ENCODE measurements at regions not wholly inside any gene's neighbourhood (a gene's known extent, or its start where the extent isn't known, plus 50 kb on each side); places are given as distances from the start of the nearest gene placed in this dataset.

- no peak for DNase-seq (ENCODE audit: low read depth in 4 of 4, low spot score in 2 of 4)
Observed at GRCh38 chr6:149147938-149148718, 169.4 kb upstream of the TAB2 start.

GRCh38 chr6:149149653-149150052 is 167.9 kb upstream of the TAB2 start:
- DNase-seq (ENCODE audit: low read depth in 4 of 4, low spot score in 2 of 4): no peak

DNA sequence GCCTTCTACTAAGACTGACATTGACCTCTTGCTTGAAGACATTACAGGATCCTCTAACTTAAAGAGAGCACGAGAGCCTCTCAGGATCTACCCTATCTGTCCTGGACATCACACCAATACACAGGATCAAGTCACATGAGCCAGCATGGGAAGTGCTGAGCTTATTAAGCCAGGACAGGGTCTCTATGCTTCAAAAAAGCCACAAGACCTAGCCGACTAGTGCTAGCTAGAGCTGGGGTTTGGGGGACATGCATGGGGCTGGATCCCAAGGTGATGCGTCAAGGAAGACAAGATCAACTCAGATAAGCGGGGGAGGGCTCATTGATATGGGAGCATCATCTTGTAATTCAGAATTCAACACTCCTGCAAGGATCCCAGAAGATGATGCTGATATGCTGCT is 167.2 kb upstream of the TAB2 start:
- no peak for DNase-seq (ENCODE audit: low read depth in 4 of 4, low spot score in 2 of 4)

DNA sequence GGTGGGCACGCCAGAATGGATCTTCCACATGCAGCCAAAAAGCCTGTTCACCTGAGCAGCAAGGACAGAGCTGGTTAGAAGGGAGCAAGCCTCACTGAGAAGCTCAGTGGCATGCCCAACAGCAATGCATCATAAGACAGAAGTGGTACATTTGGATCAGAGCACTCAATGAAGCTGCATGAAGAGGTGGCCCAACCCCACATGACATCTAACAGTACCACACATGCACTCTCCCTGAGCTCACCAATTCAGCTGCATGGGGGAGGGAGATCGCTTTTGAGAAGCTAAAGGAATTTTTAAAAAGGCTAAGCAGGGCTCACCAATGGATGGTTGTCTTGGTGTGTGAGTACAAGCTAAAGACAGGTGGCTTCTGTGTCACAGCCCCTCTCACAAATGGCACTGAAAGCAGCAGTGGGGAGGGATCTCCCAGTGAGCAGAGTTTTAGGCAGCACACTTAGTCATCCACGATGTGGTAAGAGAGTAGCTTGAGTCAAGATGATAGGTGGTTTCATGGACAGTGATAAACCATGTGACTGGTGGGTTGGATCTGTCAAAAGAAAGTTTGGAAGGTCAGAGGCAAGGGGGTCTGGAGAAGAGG is 166.6 kb upstream of the TAB2 start:
- DNase-seq (ENCODE audit: low read depth in 4 of 4, low spot score in 2 of 4): no peak

DNA sequence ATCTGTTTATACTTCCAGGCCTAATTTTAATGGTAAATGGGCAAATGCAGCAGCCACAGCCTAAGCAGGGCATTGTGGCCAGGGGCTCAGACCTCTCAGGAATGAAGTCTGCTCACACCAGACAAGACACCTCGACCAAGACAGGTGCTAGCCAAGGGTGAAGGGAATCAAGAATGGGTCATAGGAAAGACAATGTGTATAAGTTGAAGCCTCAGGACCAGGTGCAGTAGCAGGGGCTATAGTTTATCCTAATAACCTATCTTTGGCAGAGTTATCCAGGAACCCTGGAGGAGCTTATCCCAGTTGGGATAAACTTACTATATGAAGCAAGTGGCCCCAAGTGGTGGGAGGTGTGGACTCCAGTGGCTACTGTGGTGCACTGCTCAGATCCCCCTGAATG is 165.0 kb upstream of the TAB2 start:
- no peak for DNase-seq (ENCODE audit: low read depth in 4 of 4, low spot score in 2 of 4)

GRCh38 chr6:149153100-149153499 is 164.4 kb upstream of the TAB2 start:
- DNase-seq (ENCODE audit: low read depth in 4 of 4, low spot score in 2 of 4): no peak

- no peak for DNase-seq (ENCODE audit: low read depth in 4 of 4, low spot score in 2 of 4)
Observed at GRCh38 chr6:149153693-149154092, 163.8 kb upstream of the TAB2 start.

- no peak for DNase-seq (ENCODE audit: low read depth in 4 of 4, low spot score in 2 of 4)
Observed at GRCh38 chr6:149154261-149154821, 163.2 kb upstream of the TAB2 start.

GRCh38 chr6:149157126-149157525 is 160.4 kb upstream of the TAB2 start:
- no peak for DNase-seq (ENCODE audit: low read depth in 4 of 4, low spot score in 2 of 4)

GRCh38 chr6:149158076-149158475 is 159.4 kb upstream of the TAB2 start:
- DNase-seq (ENCODE audit: low read depth in 4 of 4, low spot score in 2 of 4): no peak

DNA sequence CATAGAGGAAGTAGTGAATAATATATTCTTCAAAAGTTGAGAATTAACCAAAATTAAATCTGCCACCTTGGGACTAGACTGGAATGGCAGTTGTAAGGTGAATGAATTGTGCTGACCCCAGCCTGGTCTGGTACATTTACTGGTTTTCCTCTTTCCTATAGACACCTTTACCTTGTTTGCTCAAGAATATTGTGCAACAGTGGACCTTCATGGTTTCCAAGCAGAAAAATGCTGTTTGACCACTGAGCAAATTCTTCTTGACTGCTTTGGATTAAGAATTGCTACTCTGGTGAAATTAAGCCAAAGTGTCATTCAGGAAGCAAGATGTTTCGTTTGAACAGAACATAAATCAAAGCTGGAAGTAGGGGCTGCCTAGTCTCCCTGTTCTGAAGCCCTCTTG is 156.6 kb upstream of the TAB2 start:
- no peak for DNase-seq (ENCODE audit: low read depth in 4 of 4, low spot score in 2 of 4)

GRCh38 chr6:149162924-149163323 is 154.6 kb upstream of the TAB2 start:
- DNase-seq (ENCODE audit: low read depth in 4 of 4, low spot score in 2 of 4): no peak

- no peak for DNase-seq (ENCODE audit: low read depth in 4 of 4, low spot score in 2 of 4)
Observed at GRCh38 chr6:149164199-149164750, 153.2 kb upstream of the TAB2 start.

DNA sequence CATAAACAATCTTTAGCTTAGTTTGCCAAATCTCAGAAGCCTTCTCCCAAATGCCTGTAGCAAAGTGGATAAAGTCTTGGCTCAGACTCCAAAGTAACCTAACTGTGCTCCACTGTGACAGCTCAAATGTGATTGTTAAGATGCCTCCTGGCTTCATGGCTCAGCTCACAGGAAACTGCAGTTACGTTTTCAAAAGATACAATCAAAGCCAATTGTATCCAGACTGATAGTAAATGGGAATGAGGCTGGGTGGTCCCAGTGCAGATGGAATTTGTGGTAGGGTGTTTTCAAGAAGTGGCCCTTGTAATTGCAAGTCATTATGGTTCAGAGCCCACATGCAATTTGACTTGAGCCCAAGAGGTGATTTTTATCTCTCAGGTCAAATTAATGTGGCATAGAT is 151.2 kb upstream of the TAB2 start:
- no peak for DNase-seq (ENCODE audit: low read depth in 4 of 4, low spot score in 2 of 4)

DNA sequence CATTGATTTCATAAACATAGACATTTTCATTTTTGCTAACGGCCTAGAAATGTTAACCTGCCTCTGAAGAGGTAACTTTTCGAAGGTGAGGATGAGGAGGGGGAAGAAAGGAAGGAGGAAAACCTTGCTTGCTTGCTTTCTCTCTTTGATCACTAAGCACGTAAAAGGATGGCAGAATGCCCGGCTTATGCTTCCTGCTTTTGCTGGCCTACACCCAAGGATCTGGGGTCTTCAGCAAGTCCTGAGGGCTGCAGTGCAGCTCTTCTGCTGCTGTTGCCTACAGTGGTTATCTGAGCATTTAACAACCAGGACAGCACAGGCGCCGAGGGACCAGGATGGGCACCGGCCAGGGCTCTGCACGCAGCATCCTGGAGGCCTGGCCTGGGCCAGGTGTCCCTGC is 150.8 kb upstream of the TAB2 start:
- DNase-seq (ENCODE audit: low read depth in 4 of 4, low spot score in 2 of 4): peak in 1 of 4 donors; percentile 28

- DNase-seq (ENCODE audit: low read depth in 4 of 4, low spot score in 2 of 4): no peak
Observed at GRCh38 chr6:149168968-149169367, 148.5 kb upstream of the TAB2 start.

- DNase-seq (ENCODE audit: low read depth in 4 of 4, low spot score in 2 of 4): no peak
Observed at GRCh38 chr6:149169761-149170511, 147.6 kb upstream of the TAB2 start.

GRCh38 chr6:149170564-149171452 is 146.7 kb upstream of the TAB2 start:
- DNase-seq (ENCODE audit: low read depth in 4 of 4, low spot score in 2 of 4): peak in 3 of 4 donors; percentile 34 to 39 (median 37)

DNA sequence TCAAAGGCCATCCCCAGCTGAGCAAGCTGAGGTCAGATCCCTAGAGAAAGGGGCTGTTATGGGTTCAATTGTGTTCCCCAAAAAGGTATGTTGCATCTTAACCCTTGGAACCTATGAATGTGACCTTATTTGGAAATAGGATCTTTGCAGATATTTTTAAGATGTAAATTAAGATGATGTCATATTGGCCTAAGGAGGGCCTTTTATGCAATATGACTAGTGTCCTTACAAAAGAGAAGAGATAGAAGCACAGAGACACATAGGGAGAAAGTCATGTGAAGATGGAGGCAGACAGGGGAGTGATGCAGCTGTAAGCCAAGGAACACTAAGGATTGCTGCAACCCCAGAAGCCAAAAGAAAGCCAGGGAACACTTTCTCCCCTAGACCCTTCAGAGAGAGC is 144.3 kb upstream of the TAB2 start:
- no peak for DNase-seq (ENCODE audit: low read depth in 4 of 4, low spot score in 2 of 4)

DNA sequence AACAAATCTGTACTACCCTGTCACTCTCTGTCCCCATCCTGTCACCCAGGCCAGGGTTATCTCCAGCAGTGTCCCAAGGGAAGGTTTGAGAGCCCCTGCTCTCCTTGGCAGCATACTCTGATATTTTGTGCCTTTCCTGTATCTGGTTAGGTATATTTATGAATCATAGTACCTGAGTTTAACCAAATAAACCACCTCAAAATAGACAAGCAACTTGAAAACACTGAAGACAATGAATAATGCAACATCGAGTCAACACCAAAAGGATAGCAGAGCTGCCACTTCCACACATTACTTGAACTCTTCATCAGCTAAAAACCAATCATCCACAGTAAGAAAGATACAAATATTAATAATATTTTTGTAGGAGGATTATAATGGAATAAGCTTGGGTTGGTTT is 142.6 kb upstream of the TAB2 start:
- DNase-seq (ENCODE audit: low read depth in 4 of 4, low spot score in 2 of 4): no peak

All from left renal cortex interstitium (tissue), 4 donors.